PC-9 (cell line): ENCODE measurements at regions not wholly inside any gene's neighbourhood (a gene's known extent, or its start where the extent isn't known, plus 50 kb on each side); places are given as distances from the start of the nearest gene placed in this dataset.
"Not testable (repeated sequence)": the region's sequence is repeated elsewhere in the genome, so short reads cannot be mapped to it uniquely, and the experiment has no call there.

Source experiments
- EZH2 ChIP-seq: fragments of 200-600 bp; sonication (generic); IDR thresholded peaks from 2 replicates; pipeline ENCODE4 v1.8.0; 2017; ENCODE audit warnings: antibody characterized with exemption, low read depth
- TF ChIP-seq, protein P1 (sequence below): fragments of 200-600 bp; sonication (generic); conservative IDR thresholded peaks from 2 replicates; pipeline ENCODE4 v1.6.1; 2017; ENCODE audit warnings: mixed run types, antibody characterized with exemption, mild to moderate bottlenecking, moderate library complexity

DNA sequence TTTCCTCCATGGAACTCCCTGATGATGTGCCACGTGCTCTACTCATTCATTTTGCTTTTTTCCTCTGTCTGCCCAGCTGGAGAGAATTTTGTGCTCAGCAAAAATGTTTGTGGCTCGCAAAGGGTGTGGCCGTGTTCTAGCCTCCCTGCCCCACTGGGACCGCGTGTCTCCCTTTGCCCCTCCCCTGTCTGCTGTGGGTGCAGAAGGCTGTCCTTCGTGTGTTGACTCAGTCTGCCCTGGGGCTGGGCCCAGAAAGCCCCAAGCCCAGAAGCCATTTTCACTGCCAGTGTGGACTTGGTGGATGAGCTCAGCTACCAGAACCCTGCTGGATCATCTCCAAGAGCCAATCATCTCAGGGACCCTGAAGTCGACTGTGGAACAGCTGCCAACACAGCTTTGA lies 70.3 kb upstream of the GOLGA6L22 start:
- TF ChIP-seq EZH2, result not testable (repeated sequence)
- TF ChIP-seq, protein P1, sequence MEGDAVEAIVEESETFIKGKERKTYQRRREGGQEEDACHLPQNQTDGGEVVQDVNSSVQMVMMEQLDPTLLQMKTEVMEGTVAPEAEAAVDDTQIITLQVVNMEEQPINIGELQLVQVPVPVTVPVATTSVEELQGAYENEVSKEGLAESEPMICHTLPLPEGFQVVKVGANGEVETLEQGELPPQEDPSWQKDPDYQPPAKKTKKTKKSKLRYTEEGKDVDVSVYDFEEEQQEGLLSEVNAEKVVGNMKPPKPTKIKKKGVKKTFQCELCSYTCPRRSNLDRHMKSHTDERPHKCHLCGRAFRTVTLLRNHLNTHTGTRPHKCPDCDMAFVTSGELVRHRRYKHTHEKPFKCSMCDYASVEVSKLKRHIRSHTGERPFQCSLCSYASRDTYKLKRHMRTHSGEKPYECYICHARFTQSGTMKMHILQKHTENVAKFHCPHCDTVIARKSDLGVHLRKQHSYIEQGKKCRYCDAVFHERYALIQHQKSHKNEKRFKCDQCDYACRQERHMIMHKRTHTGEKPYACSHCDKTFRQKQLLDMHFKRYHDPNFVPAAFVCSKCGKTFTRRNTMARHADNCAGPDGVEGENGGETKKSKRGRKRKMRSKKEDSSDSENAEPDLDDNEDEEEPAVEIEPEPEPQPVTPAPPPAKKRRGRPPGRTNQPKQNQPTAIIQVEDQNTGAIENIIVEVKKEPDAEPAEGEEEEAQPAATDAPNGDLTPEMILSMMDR, result not testable (repeated sequence)
